Endothelial cell of umbilical vein (primary cell): ENCODE measurements at regions not wholly inside any gene's neighbourhood (a gene's known extent, or its start where the extent isn't known, plus 50 kb on each side); places are given as distances from the start of the nearest gene placed in this dataset.

Experiments
- BruUV-seq: library from RNA; stranded (reverse); fragments of 400-500 nt; replicated peaks from 2 replicates; lab custom pipeline; 2021; lab: Mats Ljungman, UMichigan
- CTCF ChIA-PET: fragments of 300-600, 350-600 bp; sonication (Branson Sonifier 250); formaldehyde crosslinking; loops from one replicate; lab custom pipeline; 2021; ENCODE audit warnings: antibody characterized with exemption, inconsistent platforms; lab: Charles Lee
- POLR2A ChIA-PET: fragments of 300-600, 350-600 bp; sonication (Branson Sonifier 250); formaldehyde crosslinking; loops from one replicate; lab custom pipeline; 2021; ENCODE audit warnings: antibody characterized with exemption, inconsistent platforms; lab: Charles Lee
- DNase-seq: peaks from one replicate; pipeline ENCODE4 v3.0.0-alpha.2; 2011; ENCODE audit warnings: low read depth, low spot score
- FAIRE-seq: peaks from 2 replicates; lab custom pipeline; 2011; peaks lifted over from hg19 to GRCh38; lab: Jason Lieb, UNC
- H2AFZ ChIP-seq: 2 replicates; pipeline ENCODE4 v1.6.0; 2012; ENCODE audit warnings: low read depth, low read length, control low read depth, inconsistent platforms
- H3K27ac ChIP-seq: 2 replicates; pipeline ENCODE4 v1.5.1; 2011; ENCODE audit warnings: low read depth, mild to moderate bottlenecking, control low read depth, low read length, moderate library complexity; ENCODE audit not compliant: insufficient read depth
- H3K27me3 ChIP-seq, 2 experiments: 2 replicates each; pipeline versions ENCODE4 v1.6.0 to v1.6.1; 2011; ENCODE audit warnings: low read length in 2 of 2, mixed read lengths in 1 of 2; ENCODE audit not compliant: control insufficient read depth in 2 of 2, insufficient read depth in 2 of 2
- H3K36me3 ChIP-seq, 2 experiments: 2 replicates in 1 of 2; 3 replicates in 1 of 2; pipeline ENCODE4 v1.5.1; 2011; ENCODE audit warnings: low read length in 2 of 2, mild to moderate bottlenecking in 1 of 2, moderate library complexity in 1 of 2; ENCODE audit not compliant: control insufficient read depth in 2 of 2, insufficient read depth in 2 of 2; ENCODE audit errors: extremely low read depth in 1 of 2
- H3K4me1 ChIP-seq: 3 replicates; pipeline ENCODE4 v1.5.1; 2011; ENCODE audit warnings: mild to moderate bottlenecking, low read length; ENCODE audit not compliant: control insufficient read depth, insufficient read depth; ENCODE audit errors: extremely low read depth
- H3K4me2 ChIP-seq: 2 replicates; pipeline ENCODE4 v1.6.1; 2011; ENCODE audit warnings: low read length, control low read depth, mixed read lengths; ENCODE audit not compliant: insufficient read depth
- H3K4me3 ChIP-seq, 3 experiments: fragments of 200-600 bp in 1 of 3; sonication (generic), shearing (Covaris generic) in 1 of 3; replicated peaks in 1 of 3; 2 replicates each; pipeline ENCODE4 v1.5.1; 2011 to 2016; ENCODE audit warnings: control low read depth in 3 of 3, low read length in 3 of 3, mild to moderate bottlenecking in 2 of 3, inconsistent platforms in 1 of 3, low read depth in 1 of 3, moderate library complexity in 1 of 3; ENCODE audit not compliant: insufficient read depth in 1 of 3
- H3K79me2 ChIP-seq: 2 replicates; pipeline ENCODE4 v1.6.0; 2012; ENCODE audit warnings: low read length, inconsistent platforms; ENCODE audit not compliant: control insufficient read depth, insufficient read depth
- H3K9ac ChIP-seq: replicated peaks from 2 replicates; pipeline ENCODE3; 2011; ENCODE audit warnings: low read length, control low read depth; ENCODE audit not compliant: insufficient read depth; ENCODE audit errors: extremely low read depth
- H3K9me1 ChIP-seq: replicated peaks from 3 replicates; pipeline ENCODE4 v1.6.0; 2011; ENCODE audit warnings: mild to moderate bottlenecking, low read length; ENCODE audit not compliant: control insufficient read depth, insufficient read depth; ENCODE audit errors: extremely low read depth
- H3K9me3 ChIP-seq: replicated peaks from 2 replicates; pipeline ENCODE4 v1.5.1; 2012; ENCODE audit warnings: low read length, inconsistent platforms; ENCODE audit not compliant: control insufficient read depth, insufficient read depth
- H4K20me1 ChIP-seq: replicated peaks from 2 replicates; pipeline ENCODE3; 2011; ENCODE audit warnings: mild to moderate bottlenecking, low read length; ENCODE audit not compliant: control insufficient read depth, insufficient read depth; ENCODE audit errors: extremely low read depth
- EZH2 ChIP-seq: IDR thresholded peaks from 2 replicates; pipeline ENCODE4 v1.6.1; 2012; ENCODE audit warnings: borderline replicate concordance, low read depth, mild to moderate bottlenecking, moderate library complexity, low read length, inconsistent platforms; ENCODE audit not compliant: severe bottlenecking
- FOS ChIP-seq: IDR thresholded peaks from 2 replicates; pipeline ENCODE4 v1.6.1; 2011; ENCODE audit warnings: mild to moderate bottlenecking, low read length, moderate library complexity, borderline replicate concordance; ENCODE audit not compliant: insufficient read depth
- GATA2 ChIP-seq: IDR thresholded peaks from 2 replicates; pipeline ENCODE4 v1.7.0; 2011; ENCODE audit warnings: low read depth, mild to moderate bottlenecking, moderate library complexity, mixed read lengths, low read length; ENCODE audit not compliant: insufficient read length, insufficient read depth
- JUN ChIP-seq: IDR thresholded peaks from 2 replicates; pipeline ENCODE4 v1.6.1; 2011; ENCODE audit warnings: borderline replicate concordance, low read depth; ENCODE audit not compliant: insufficient read length, insufficient read depth
- MYC ChIP-seq: IDR thresholded peaks from one replicate; pipeline ENCODE4 v1.6.1; 2011; ENCODE audit warnings: mild to moderate bottlenecking, low read depth, low read length
- POLR2A ChIP-seq: IDR thresholded peaks from 2 replicates; pipeline ENCODE4 v1.6.1; 2012; ENCODE audit warnings: low read depth, mild to moderate bottlenecking, control low read depth, low read length
- POLR2AphosphoS5 ChIP-seq: IDR thresholded peaks from 2 replicates; pipeline ENCODE4 v1.6.1; 2012; ENCODE audit warnings: low read depth, mild to moderate bottlenecking, control low read depth, low read length, moderate library complexity; ENCODE audit not compliant: insufficient read depth
- dilution Hi-C: fragments of 300-500 bp; cut with MboI; formaldehyde crosslinking; loops from one replicate; pipeline ENCODE4 v1.15.0; 2019; ENCODE audit warnings: low sequenced_read_pairs; ENCODE audit not compliant: extremely low pct_ligation_motif_present
- intact Hi-C: fragments of 100-400 bp; cut with micrococcal nuclease; formaldehyde crosslinking; loops from one replicate; pipeline ENCODE4 v1.10.0; 2022
- TF ChIP-seq, protein P1 (sequence below), 2 donors: IDR thresholded peaks; 1 replicate in 1 of 2; 2 replicates in 1 of 2; pipeline ENCODE4 v1.5.1; 2011; ENCODE audit warnings: low read length in 2 of 2, mild to moderate bottlenecking in 2 of 2, moderate library complexity in 2 of 2, control low read depth in 1 of 2, inconsistent platforms in 1 of 2, low read depth in 1 of 2; ENCODE audit not compliant: insufficient read depth in 1 of 2; ENCODE audit errors: extremely low read depth in 1 of 2
- TF ChIP-seq, protein P2 (sequence below): IDR thresholded peaks from 2 replicates; pipeline ENCODE4 v1.6.1; 2011; ENCODE audit not compliant: insufficient read depth, insufficient read length

DNA sequence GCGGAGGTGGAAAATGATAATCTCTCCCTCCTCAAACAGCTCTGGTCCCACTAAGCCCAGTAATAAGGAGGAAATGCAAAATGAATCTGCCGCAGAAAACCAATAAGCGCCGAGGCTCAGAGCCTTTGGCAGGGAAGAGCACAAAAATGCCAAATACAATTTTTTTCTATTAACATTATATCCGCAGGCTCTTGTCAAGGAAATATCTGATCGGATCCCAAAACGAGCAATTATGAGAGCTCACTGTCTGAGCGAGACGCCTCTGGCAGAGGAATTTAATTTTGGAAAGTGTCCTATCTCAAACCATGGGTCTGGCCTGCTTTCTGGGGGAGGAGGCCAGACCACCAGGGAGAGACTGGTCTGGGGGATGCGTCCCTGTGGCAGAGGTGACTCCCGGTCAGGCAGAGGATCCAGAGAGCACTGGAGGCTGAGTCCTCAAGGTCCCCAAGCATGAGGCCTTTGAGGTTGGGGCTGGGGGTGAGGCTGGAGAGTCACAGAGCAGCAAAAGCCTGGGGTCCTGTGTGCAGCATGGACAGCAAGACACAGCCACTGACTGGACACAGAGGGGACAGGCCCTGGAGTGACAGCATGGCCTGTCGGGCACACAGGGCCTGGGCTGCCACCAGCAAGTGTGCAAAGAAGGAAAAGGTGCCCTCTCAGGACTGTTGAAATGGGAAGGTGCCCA, 342.8 kb upstream of the SFSWAP start:
- intact Hi-C loops (no loop called here), dilution Hi-C loops (no loop called here)
- Histone ChIP-seq H3K9me3 (no peaks in the 10 kb centered on the region), H3K27ac (no peak overlapping the region), H3K27me3 (no peaks in the 10 kb centered on the region), H3K4me3 (no peak overlapping the region), H2AFZ (no peak overlapping the region), H4K20me1 (no peaks in the 10 kb centered on the region), H3K4me1 (no peaks in the 10 kb centered on the region), H3K9ac (no peak overlapping the region), H3K79me2 (no peaks in the 10 kb centered on the region), H3K9me1 (no peaks in the 10 kb centered on the region), H3K4me2 (no peak overlapping the region), H3K36me3 (no peaks in the 10 kb centered on the region)
- no peak for TF ChIP-seq EZH2
- no peak for TF ChIP-seq GATA2
- TF ChIP-seq JUN = no peak
- POLR2A ChIA-PET = no interaction called here
- CTCF ChIA-PET = no interaction called here
- no peak for DNase-seq
- no peak for FAIRE-seq
- no TSS peak for BruUV-seq

DNA sequence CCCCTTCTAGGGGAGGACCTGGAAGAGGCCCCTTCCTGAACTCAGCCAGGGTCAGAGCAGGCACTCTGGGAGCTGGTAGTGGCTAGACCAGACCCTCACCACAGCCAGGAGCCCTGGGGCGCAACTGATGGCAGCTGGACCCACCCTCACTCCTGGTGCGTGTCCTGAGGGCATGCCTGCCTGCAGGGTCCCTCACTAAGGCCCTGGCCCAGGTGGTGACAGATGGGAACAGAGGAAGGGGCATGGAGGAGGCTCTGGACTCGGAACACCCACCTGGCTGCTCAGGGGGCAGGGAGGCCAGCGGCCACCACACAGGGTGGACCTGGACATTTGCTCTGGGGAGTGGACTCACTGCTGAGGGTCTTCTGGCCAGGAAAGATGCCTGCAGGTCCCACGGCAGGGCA, 342.2 kb upstream of the SFSWAP start:
- no peaks in the 10 kb centered on the region for H3K9me3 ChIP-seq
- POLR2A ChIA-PET = no interaction called here
- H3K27me3 ChIP-seq = no peaks in the 10 kb centered on the region
- TF ChIP-seq EZH2 = no peak
- TF ChIP-seq FOS = no peak
- TF ChIP-seq, protein P1, sequence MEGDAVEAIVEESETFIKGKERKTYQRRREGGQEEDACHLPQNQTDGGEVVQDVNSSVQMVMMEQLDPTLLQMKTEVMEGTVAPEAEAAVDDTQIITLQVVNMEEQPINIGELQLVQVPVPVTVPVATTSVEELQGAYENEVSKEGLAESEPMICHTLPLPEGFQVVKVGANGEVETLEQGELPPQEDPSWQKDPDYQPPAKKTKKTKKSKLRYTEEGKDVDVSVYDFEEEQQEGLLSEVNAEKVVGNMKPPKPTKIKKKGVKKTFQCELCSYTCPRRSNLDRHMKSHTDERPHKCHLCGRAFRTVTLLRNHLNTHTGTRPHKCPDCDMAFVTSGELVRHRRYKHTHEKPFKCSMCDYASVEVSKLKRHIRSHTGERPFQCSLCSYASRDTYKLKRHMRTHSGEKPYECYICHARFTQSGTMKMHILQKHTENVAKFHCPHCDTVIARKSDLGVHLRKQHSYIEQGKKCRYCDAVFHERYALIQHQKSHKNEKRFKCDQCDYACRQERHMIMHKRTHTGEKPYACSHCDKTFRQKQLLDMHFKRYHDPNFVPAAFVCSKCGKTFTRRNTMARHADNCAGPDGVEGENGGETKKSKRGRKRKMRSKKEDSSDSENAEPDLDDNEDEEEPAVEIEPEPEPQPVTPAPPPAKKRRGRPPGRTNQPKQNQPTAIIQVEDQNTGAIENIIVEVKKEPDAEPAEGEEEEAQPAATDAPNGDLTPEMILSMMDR (IDR thresholded peaks at IDR 0.05; ENCODE audit: extremely low read depth in 1 of 2, insufficient read depth in 1 of 2, low read depth in 1 of 2, low read length in 2 of 2) = no peak
- TF ChIP-seq POLR2A = no peak
- no peak for TF ChIP-seq MYC
- no peak for TF ChIP-seq JUN
- TF ChIP-seq, protein P2, sequence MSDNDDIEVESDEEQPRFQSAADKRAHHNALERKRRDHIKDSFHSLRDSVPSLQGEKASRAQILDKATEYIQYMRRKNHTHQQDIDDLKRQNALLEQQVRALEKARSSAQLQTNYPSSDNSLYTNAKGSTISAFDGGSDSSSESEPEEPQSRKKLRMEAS = no peak
- no peak for TF ChIP-seq POLR2AphosphoS5
- TF ChIP-seq GATA2 = no peak
- intact Hi-C loops = no loop called here
- H3K36me3 ChIP-seq = no peaks in the 10 kb centered on the region
- no peak overlapping the region for H3K4me2 ChIP-seq
- H3K9ac ChIP-seq = no peak overlapping the region
- H3K9me1 ChIP-seq = no peaks in the 10 kb centered on the region
- H3K79me2 ChIP-seq = no peaks in the 10 kb centered on the region
- no peak for DNase-seq
- dilution Hi-C loops = no loop called here
- H2AFZ ChIP-seq = no peak overlapping the region
- no peak overlapping the region for H3K4me3 ChIP-seq
- H3K4me1 ChIP-seq = no peaks in the 10 kb centered on the region
- FAIRE-seq = no peak
- BruUV-seq = no TSS peak
- H4K20me1 ChIP-seq = no peaks in the 10 kb centered on the region
- H3K27ac ChIP-seq = no peak overlapping the region
- CTCF ChIA-PET = no interaction called here
